T1000 (cell line): ENCODE measurements at regions not wholly inside any gene's neighbourhood (a gene's known extent, or its start where the extent isn't known, plus 50 kb on each side); places are given as distances from the start of the nearest gene placed in this dataset.

Experiments
- DNase-seq: peaks from one replicate; lab custom pipeline; 2025; ENCODE audit warnings: mixed read lengths; lab: John Stamatoyannopoulos, UW

GRCh38 chr9:115733318-115734110 lies 420.1 kb upstream of the PAPPA start:
- DNase-seq = no peak

GRCh38 chr9:115739096-115739875 lies 414.3 kb upstream of the PAPPA start:
- no peak for DNase-seq

GRCh38 chr9:115740986-115741385 lies 412.6 kb upstream of the PAPPA start:
- DNase-seq = no peak

GRCh38 chr9:115743709-115744605 lies 409.6 kb upstream of the PAPPA start:
- no peak for DNase-seq

GRCh38 chr9:115746496-115746895 lies 407.1 kb upstream of the PAPPA start:
- no peak for DNase-seq

- no peak for DNase-seq
Measured at GRCh38 chr9:115747731-115748130, 405.9 kb upstream of the PAPPA start.

GRCh38 chr9:115756736-115757135 lies 396.9 kb upstream of the PAPPA start:
- no peak for DNase-seq

GRCh38 chr9:115757461-115757860 lies 396.1 kb upstream of the PAPPA start:
- no peak for DNase-seq

GRCh38 chr9:115758441-115758840 lies 395.1 kb upstream of the PAPPA start:
- DNase-seq = no peak

GRCh38 chr9:115759426-115759825 lies 394.2 kb upstream of the PAPPA start:
- DNase-seq = no peak

- DNase-seq = no peak
Measured at GRCh38 chr9:115764645-115765044, 388.9 kb upstream of the PAPPA start.

- no peak for DNase-seq
Measured at GRCh38 chr9:115765060-115765459, 388.5 kb upstream of the PAPPA start.

- DNase-seq = no peak
Measured at GRCh38 chr9:115766370-115766955, 387.1 kb upstream of the PAPPA start.

GRCh38 chr9:115770521-115770920 lies 383.1 kb upstream of the PAPPA start:
- DNase-seq = no peak

- no peak for DNase-seq
Measured at GRCh38 chr9:115775659-115776058, 377.9 kb upstream of the PAPPA start.

GRCh38 chr9:115777610-115778009 lies 376.0 kb upstream of the PAPPA start:
- no peak for DNase-seq

GRCh38 chr9:115781070-115781736 lies 372.4 kb upstream of the PAPPA start:
- DNase-seq = no peak

GRCh38 chr9:115786321-115786720 lies 367.3 kb upstream of the PAPPA start:
- no peak for DNase-seq

- no peak for DNase-seq
Measured at GRCh38 chr9:115790520-115790919, 363.1 kb upstream of the PAPPA start.

GRCh38 chr9:115794921-115795475 lies 358.6 kb upstream of the PAPPA start:
- no peak for DNase-seq

GRCh38 chr9:115799734-115800133 lies 353.9 kb upstream of the PAPPA start:
- DNase-seq = no peak
